ENCODE measurements at regions not wholly inside any gene's neighbourhood (a gene's known extent, or its start where the extent isn't known, plus 50 kb on each side); places are given as distances from the start of the nearest gene placed in this dataset.
"Not testable (repeated sequence)": the region's sequence is repeated elsewhere in the genome, so short reads cannot be mapped to it uniquely, and the experiment has no call there.

- DNase-seq (ENCODE audit: low spot score) = no peak
- ATAC-seq = no peak
- intact Hi-C loops (cut with DNase I) = no loop called here
Measured at GRCh38 chr12:67085699-67086098, 183.5 kb upstream of the CAND1 start.

DNA sequence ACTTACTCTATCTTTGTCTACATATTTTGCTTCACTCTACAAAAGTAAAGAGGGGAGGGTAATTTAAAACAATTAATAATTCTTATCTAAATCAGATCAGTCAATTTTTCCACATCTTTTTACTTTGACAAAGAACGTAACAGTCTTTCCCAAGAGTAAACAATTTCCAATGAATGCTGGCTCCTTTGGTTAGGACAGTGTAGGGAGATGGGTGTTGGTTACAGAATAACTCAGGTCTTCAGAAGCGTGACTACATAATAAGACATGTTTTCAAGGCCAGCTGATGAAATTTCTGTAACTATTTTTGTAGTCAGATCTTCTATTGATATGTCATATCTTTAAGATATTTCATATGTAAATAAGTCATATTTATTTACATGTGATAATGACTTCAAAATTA is 183.0 kb upstream of the CAND1 start:
- ATAC-seq (no peak), DNase-seq (ENCODE audit: low spot score) (no peak)
- intact Hi-C loops (cut with DNase I) = no loop called here

GRCh38 chr12:67088401-67089118 is 180.6 kb upstream of the CAND1 start:
- intact Hi-C loops (cut with DNase I) = no loop called here
- no peak for ATAC-seq
- DNase-seq (ENCODE audit: low spot score) = no peak

GRCh38 chr12:67091204-67091603 is 178.0 kb upstream of the CAND1 start:
- DNase-seq (ENCODE audit: low spot score) (no peak), ATAC-seq (no peak)
- intact Hi-C loops (cut with DNase I) = no loop called here

GRCh38 chr12:67091678-67092077 is 177.5 kb upstream of the CAND1 start:
- intact Hi-C loops (cut with DNase I) = no loop called here
- ATAC-seq (no peak), DNase-seq (ENCODE audit: low spot score) (no peak)

- intact Hi-C loops (cut with DNase I); ATAC-seq; DNase-seq (ENCODE audit: low spot score): not testable (repeated sequence)
Measured at GRCh38 chr12:67092934-67093333, 176.2 kb upstream of the CAND1 start.

GRCh38 chr12:67096533-67097318 is 172.4 kb upstream of the CAND1 start:
- DNase-seq (ENCODE audit: low spot score) (no peak), ATAC-seq (peak; percentile 87)
- intact Hi-C loops (cut with DNase I) = no loop called here

- ATAC-seq = no peak
- intact Hi-C loops (cut with DNase I) = no loop called here
- DNase-seq (ENCODE audit: low spot score) = no peak
Measured at GRCh38 chr12:67099858-67100257, 169.3 kb upstream of the CAND1 start.

DNA sequence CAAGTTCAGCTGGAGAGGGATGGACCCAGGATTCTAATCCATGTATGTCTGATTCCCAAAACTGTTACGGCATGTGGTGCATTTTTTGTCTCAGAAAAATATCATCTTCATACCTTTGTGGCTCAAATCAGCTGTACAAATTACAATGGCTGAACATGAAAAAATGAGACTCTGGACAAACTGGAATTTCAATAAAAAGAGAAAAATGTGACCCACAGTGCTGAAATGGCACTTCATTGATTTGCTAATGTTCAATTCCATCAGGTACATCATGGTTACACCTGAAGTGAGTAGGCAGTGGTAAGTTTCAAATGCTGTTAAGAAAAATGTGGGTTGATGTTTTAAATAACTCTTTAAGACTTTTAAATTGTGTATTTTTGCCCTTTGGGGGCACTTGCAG is 165.6 kb upstream of the CAND1 start:
- no peak for ATAC-seq
- intact Hi-C loops (cut with DNase I) = no loop called here
- no peak for DNase-seq (ENCODE audit: low spot score)

DNA sequence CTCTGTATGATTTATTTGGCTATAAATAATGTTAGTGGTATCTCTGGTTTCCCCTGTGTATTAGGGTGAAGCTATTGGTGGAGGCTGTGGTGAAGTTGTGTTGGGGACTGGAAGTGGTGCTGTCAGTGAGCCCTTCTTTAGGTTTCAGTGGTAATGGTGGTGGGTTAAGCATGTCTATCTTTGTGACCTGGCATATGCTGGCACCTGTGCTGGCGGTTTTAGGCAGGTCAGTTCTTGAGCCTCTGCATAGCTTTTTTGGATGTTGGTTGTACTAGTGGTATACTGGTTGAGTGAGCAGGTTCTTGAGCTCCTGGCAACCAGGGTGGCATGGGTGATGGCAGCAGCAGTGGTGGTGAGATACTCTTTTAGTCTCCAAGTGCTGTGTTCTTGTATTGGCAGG is 161.9 kb upstream of the CAND1 start:
- DNase-seq (ENCODE audit: low spot score) (no peak), ATAC-seq (no peak)
- intact Hi-C loops (cut with DNase I) = no loop called here

DNA sequence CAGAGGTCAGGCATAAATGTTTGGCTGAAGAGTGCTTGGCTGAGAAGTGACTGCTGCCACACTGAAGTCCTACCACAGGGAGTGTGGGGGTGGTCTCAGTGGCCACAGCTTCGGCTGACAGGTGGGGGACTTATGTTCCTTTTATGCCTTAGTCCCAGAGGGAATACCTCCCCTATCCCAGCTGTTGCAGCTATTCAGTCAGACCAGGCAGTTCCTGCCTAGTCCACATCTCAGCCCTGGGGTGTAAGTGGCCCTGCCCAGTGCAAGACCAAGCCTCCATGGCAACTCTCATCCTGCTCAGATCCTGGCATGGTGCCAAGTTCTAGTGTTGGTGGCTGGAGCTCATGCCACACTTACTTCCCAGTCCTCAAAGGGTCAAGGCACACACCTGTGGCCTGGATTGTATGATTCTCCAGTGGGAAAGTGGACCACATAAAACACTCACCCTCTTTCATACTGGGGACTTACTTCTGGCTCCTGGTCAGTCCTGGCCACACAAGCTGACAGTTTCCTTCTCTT is 161.3 kb upstream of the CAND1 start:
- ATAC-seq = no peak
- intact Hi-C loops (cut with DNase I) = no loop called here
- DNase-seq (ENCODE audit: low spot score) = no peak

DNA sequence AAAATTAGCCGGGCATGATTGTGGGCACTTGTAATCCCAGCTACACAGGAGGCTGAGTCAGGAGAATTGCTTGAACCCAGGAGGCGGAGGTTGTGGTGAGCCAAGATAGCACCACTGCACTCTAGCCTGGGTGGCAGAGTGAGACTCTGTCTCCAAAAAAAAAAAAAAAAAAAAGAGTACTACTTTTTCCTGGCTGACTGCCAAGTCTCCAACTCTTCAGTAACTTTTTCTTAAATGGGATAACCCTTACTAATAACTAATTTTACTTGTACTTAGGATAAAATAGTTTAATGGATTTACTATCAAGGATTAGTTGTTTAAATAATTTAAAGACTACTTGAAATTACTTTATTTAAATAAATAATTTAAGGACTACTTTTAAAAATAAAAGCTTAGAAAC is 158.8 kb upstream of the CAND1 start:
- DNase-seq (ENCODE audit: low spot score); intact Hi-C loops (cut with DNase I); ATAC-seq: not testable (repeated sequence)

- DNase-seq (ENCODE audit: low spot score) (no peak), ATAC-seq (no peak)
- intact Hi-C loops (cut with DNase I) = no loop called here
Measured at GRCh38 chr12:67111182-67111581, 158.0 kb upstream of the CAND1 start.

DNA sequence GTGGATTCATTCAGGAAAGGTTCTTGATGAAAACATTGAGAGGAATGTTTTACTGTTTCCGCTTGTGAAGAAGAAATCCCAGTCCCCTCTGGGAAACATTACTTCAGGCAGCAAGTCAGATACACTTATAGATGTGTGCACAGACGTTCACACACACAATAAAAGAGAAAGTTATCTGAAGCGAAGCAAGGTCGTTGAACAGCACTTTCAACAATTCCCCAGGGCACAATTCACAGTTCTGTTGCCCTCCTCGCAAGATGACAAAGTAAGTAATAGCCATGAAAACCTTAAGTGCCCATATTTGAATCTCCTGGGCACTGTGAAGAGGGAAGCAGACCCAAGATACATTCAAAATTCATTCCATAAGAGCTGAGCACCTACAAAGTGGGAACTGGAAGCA is 156.6 kb upstream of the CAND1 start:
- ATAC-seq (no peak), DNase-seq (ENCODE audit: low spot score) (no peak)
- intact Hi-C loops (cut with DNase I) = no loop called here

GRCh38 chr12:67116134-67116533 is 153.0 kb upstream of the CAND1 start:
- intact Hi-C loops (cut with DNase I) = no loop called here
- DNase-seq (ENCODE audit: low spot score) = no peak
- ATAC-seq = no peak

- no peak for ATAC-seq
- intact Hi-C loops (cut with DNase I) = no loop called here
- no peak for DNase-seq (ENCODE audit: low spot score)
Measured at GRCh38 chr12:67122584-67122983, 146.6 kb upstream of the CAND1 start.

GRCh38 chr12:67137256-67137655 is 131.9 kb upstream of the CAND1 start:
- no peak for ATAC-seq
- intact Hi-C loops (cut with DNase I) = no loop called here
- DNase-seq (ENCODE audit: low spot score) = no peak

DNA sequence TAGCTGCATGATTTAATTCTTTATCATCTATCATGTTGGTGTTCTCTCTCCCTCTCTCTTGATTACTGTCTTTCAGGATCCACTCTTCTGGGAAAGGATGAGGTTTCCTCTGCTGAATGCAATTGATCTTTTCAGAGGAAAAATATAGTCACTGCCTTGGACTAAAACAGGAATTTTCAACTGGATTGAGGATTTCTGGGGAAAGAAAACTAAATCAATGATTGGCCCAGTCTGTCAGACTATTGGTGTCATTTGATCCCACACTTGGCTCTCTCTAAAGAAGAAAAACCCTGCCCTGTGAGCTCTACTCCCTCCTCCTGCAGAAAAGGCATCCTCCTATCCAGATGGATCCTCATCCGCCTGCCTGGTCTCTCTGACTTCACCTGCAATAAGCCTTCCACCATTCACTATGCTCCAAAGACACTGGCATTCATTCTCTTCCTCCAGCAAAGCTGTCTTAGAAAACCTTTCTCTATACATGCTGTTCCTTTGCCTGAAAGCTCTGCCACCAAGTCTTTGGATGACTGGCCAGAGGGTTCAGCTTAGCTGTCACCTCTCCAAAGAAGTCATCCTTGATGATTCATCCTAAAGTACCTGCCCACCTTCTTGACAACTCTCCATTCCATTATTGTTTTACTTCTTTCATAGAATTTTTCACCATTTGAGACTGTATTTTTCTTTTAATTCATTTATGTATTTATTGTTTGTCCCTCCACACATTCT is 127.7 kb upstream of the CAND1 start:
- ATAC-seq = no peak
- intact Hi-C loops (cut with DNase I) = no loop called here
- DNase-seq (ENCODE audit: low spot score) = no peak

- ATAC-seq (no peak), DNase-seq (ENCODE audit: low spot score) (no peak)
- intact Hi-C loops (cut with DNase I) = no loop called here
Measured at GRCh38 chr12:67145692-67146091, 123.5 kb upstream of the CAND1 start.

- ATAC-seq (no peak), DNase-seq (ENCODE audit: low spot score) (no peak)
- intact Hi-C loops (cut with DNase I) = no loop called here
Measured at GRCh38 chr12:67147030-67147429, 122.1 kb upstream of the CAND1 start.

Data from sciatic nerve (tissue), 2 donors.